WERI-Rb-1 (cell line): ENCODE measurements at regions not wholly inside any gene's neighbourhood (a gene's known extent, or its start where the extent isn't known, plus 50 kb on each side); places are given as distances from the start of the nearest gene placed in this dataset.
A peak's percentile ranks its signal among the peaks of the same experiment; 100 is the strongest.

ENCODE experiments used
- DNase-seq: peaks from one replicate; pipeline ENCODE4 v3.0.0-alpha.2; 2020
- H3K27ac ChIP-seq: fragments of 250-450 bp; sonication (Bioruptor Pico); 2 replicates; pipeline ENCODE4 v1.5.1; 2020; ENCODE audit warnings: mild to moderate bottlenecking, moderate library complexity
- H3K27me3 ChIP-seq: fragments of 250-450 bp; sonication (Bioruptor Pico); 2 replicates; pipeline ENCODE4 v1.5.1; 2021; ENCODE audit warnings: mild to moderate bottlenecking, low read depth, moderate library complexity; ENCODE audit not compliant: insufficient read depth, severe bottlenecking
- H3K36me3 ChIP-seq: fragments of 250-450 bp; sonication (Bioruptor Pico); 2 replicates; pipeline ENCODE4 v1.5.1; 2020; ENCODE audit warnings: mild to moderate bottlenecking, moderate library complexity
- H3K4me3 ChIP-seq: 2 replicates; pipeline ENCODE4 v1.5.1; 2011; ENCODE audit warnings: low read depth, mild to moderate bottlenecking, control low read depth, low read length
- H3K9me3 ChIP-seq: fragments of 250-450 bp; sonication (Bioruptor Pico); 2 replicates; pipeline ENCODE4 v1.5.1; 2021; ENCODE audit warnings: mild to moderate bottlenecking, moderate library complexity; ENCODE audit not compliant: severe bottlenecking
- CTCF ChIP-seq: IDR thresholded peaks from 2 replicates; pipeline ENCODE4 v1.5.1; 2011; ENCODE audit warnings: low read depth, mild to moderate bottlenecking, control low read depth, inconsistent platforms, low read length

GRCh38 chr4:136865526-136865925, 666.8 kb downstream of the PCDH18 start:
- Histone ChIP-seq H3K4me3 (no peak overlapping the region), H3K9me3 (no peaks in the 10 kb centered on the region), H3K27ac (no peak overlapping the region), H3K36me3 (no peaks in the 10 kb centered on the region), H3K27me3 (no peaks in the 10 kb centered on the region)
- TF ChIP-seq CTCF: no peak
- DNase-seq: no peak

- Histone ChIP-seq H3K27ac (peak overlapping the region; percentile 62), H3K9me3 (no peaks in the 10 kb centered on the region), H3K36me3 (no peaks in the 10 kb centered on the region), H3K27me3 (no peaks in the 10 kb centered on the region), H3K4me3 (no peak overlapping the region)
- DNase-seq: peak; percentile 63
- TF ChIP-seq CTCF: peak; percentile 54
These were observed 667.6 kb downstream of the PCDH18 start for GRCh38 chr4:136864604-136865185.

GRCh38 chr4:136863756-136864155, 668.5 kb downstream of the PCDH18 start:
- Histone ChIP-seq H3K27ac (peak overlapping the region; percentile 62), H3K27me3 (no peaks in the 10 kb centered on the region), H3K4me3 (no peak overlapping the region), H3K9me3 (no peaks in the 10 kb centered on the region), H3K36me3 (no peaks in the 10 kb centered on the region)
- TF ChIP-seq CTCF: no peak
- DNase-seq: peak; percentile 19

- no peak overlapping the region for H3K4me3 ChIP-seq
- no peak overlapping the region for H3K27ac ChIP-seq
- no peaks in the 10 kb centered on the region for H3K36me3 ChIP-seq
- H3K27me3 ChIP-seq: no peaks in the 10 kb centered on the region
- no peak for TF ChIP-seq CTCF
- no peaks in the 10 kb centered on the region for H3K9me3 ChIP-seq
- DNase-seq: no peak
These were observed 669.6 kb downstream of the PCDH18 start for GRCh38 chr4:136862653-136863052.

GRCh38 chr4:136861091-136861490, 671.2 kb downstream of the PCDH18 start:
- Histone ChIP-seq H3K9me3 (no peaks in the 10 kb centered on the region), H3K4me3 (no peak overlapping the region), H3K27me3 (no peaks in the 10 kb centered on the region), H3K36me3 (no peaks in the 10 kb centered on the region), H3K27ac (no peak overlapping the region)
- no peak for DNase-seq
- no peak for TF ChIP-seq CTCF

- no peak overlapping the region for H3K4me3 ChIP-seq
- no peak for TF ChIP-seq CTCF
- no peak overlapping the region for H3K27ac ChIP-seq
- H3K27me3 ChIP-seq: no peaks in the 10 kb centered on the region
- H3K9me3 ChIP-seq: no peaks in the 10 kb centered on the region
- no peak for DNase-seq
- H3K36me3 ChIP-seq: no peaks in the 10 kb centered on the region
These were observed 673.4 kb downstream of the PCDH18 start for GRCh38 chr4:136858903-136859302.
